GM12872 (cell line): ENCODE measurements at regions not wholly inside any gene's neighbourhood (a gene's known extent, or its start where the extent isn't known, plus 50 kb on each side); places are given as distances from the start of the nearest gene placed in this dataset.

Source experiments
- TF ChIP-seq, protein P1 (sequence below): IDR thresholded peaks from 3 replicates; pipeline ENCODE4 v1.5.1; 2011; ENCODE audit warnings: low read depth, mild to moderate bottlenecking, low read length, moderate library complexity; ENCODE audit not compliant: insufficient read depth

DNA sequence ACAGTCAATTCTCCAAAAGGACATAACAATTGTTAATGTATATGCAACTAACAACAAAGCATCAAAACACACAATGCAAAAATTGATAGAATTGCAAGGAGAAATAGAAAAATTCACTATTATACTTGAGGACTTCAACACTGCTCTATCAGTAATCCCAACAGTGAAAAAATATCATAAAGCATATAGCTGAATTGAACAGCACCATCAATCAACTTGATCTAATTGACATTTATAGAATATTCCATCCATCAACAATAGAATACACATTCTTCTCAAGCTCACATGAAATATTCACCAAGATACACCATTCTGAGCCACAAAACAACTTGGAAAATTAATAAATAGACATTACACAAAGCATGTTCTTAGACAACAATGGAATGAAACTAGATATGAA, 60.1 kb upstream of the ASXL3 start:
- TF ChIP-seq, protein P1, sequence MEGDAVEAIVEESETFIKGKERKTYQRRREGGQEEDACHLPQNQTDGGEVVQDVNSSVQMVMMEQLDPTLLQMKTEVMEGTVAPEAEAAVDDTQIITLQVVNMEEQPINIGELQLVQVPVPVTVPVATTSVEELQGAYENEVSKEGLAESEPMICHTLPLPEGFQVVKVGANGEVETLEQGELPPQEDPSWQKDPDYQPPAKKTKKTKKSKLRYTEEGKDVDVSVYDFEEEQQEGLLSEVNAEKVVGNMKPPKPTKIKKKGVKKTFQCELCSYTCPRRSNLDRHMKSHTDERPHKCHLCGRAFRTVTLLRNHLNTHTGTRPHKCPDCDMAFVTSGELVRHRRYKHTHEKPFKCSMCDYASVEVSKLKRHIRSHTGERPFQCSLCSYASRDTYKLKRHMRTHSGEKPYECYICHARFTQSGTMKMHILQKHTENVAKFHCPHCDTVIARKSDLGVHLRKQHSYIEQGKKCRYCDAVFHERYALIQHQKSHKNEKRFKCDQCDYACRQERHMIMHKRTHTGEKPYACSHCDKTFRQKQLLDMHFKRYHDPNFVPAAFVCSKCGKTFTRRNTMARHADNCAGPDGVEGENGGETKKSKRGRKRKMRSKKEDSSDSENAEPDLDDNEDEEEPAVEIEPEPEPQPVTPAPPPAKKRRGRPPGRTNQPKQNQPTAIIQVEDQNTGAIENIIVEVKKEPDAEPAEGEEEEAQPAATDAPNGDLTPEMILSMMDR = no peak

DNA sequence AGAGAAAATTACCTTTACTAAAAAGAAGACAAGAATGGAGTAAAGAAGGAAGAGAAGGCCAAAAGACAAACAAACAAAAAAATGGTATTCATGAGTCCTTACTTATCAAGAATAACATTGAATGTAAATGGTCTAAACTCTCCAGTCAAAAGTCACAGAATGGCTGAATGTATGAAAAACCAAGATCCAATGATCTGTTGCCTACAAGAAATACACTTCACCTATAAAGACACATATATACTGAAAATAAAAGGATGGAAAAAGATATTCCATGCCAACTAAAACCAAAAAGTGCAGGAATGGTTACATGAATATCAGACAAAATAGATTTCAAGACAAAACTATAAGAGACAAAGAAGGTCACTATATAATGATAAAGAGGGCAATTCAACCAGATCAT, 65.0 kb upstream of the ASXL3 start:
- TF ChIP-seq, protein P1 = no peak

DNA sequence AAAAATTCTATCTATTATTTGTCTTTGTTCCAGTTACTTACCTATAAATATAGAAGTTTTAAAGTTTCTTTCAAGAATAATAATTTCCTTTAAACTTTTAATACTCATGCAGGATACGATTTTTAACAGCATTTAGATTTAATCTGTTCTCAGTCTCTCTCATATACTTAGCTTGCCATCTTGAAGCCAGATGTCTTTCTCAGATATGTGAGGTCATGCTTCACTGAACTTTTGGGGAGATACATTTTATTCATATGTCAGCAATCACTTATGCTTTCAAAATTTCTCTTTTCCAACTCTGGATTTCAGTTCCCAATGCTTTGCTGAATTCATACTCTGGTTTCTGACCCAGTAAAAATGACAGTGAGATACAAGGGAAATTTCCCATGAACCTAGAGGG, 66.5 kb upstream of the CCDC178 start:
- TF ChIP-seq, protein P1 = no peak

DNA sequence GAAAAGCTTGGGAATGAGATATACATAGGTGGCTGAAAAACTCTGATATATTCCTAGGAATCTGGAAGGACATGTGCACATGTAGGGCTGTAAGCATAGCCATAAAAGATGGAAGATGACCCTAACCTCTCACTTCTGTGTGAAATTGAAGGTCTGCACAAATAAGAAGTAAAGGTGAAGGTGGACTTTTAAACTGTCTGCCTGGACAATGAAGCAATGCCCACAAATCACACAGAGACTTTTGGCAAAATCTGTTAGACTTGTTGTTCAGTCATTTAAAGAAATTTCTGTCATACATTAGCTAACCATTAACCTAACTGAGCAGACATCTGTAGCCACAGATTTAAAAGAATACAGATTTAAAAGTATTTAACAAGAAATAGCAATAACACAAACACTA, 65.3 kb upstream of the CCDC178 start:
- TF ChIP-seq, protein P1 = no peak

DNA sequence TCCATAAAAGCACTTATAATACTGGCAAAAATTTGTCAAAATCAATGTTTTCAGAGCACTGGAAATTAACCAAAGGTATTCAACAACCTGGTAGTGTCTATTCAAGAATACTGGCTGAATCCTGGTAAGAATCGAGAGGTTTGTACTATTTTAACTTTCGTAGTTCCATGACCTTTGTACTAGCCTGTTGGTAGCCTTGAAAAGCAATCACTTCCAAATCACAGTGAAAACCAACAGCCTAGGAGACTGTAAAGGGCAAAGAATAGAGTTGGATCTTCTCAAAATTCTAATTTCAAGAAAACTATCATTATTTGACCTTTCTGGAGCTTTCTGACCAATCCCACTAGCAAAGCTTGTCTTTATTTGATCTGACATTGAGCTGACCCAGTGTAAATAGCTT, 64.8 kb upstream of the CCDC178 start:
- TF ChIP-seq, protein P1 = no peak

DNA sequence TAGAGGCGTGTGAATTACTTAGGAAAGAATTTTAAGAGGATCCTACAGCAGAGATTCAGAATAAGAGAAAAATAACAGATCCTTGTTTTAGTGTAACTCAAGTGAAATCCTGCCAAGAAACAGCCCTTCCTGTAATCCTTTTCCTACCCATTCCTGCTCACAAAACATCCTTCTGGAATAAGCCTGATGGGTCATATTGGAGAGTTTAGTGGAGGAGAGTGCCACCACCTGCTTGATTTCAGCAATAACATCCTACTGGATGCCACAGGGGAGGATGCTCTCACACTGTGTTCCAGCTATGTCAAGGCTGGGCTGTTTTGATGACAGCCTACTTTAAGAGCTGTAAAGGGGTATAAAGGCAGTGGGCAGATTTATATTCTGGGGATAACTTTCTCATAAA, 54.8 kb upstream of the CCDC178 start:
- TF ChIP-seq, protein P1 = peak; percentile 45; the same call in 2 of the 3 replicates
